ENCODE measurements at regions not wholly inside any gene's neighbourhood (a gene's known extent, or its start where the extent isn't known, plus 50 kb on each side); places are given as distances from the start of the nearest gene placed in this dataset.
"Not testable (repeated sequence)": the region's sequence is repeated elsewhere in the genome, so short reads cannot be mapped to it uniquely, and the experiment has no call there.

- H3K4me1 ChIP-seq (ENCODE audit: low read depth), result no peaks in the 10 kb centered on the region
- no peaks in the 10 kb centered on the region for H3K36me3 ChIP-seq (ENCODE audit: low read depth)
- H3K4me3 ChIP-seq, result no peak overlapping the region
- intact Hi-C loops (cut with DNase I, micrococcal nuclease), result no loop called here
- H3K9me3 ChIP-seq, result no peaks in the 10 kb centered on the region
- DNase-seq, result no peak
- TF ChIP-seq CTCF (IDR thresholded peaks at IDR 0.05), result no peak
- ATAC-seq, result no peak
Observed at GRCh38 chr10:34013235-34013634, 678.8 kb upstream of the NRP1 start.

- ATAC-seq (no peak), DNase-seq (no peak)
- Histone ChIP-seq H3K9me3 (no peaks in the 10 kb centered on the region), H3K36me3 (ENCODE audit: low read depth) (no peaks in the 10 kb centered on the region), H3K4me1 (ENCODE audit: low read depth) (no peaks in the 10 kb centered on the region), H3K4me3 (no peak overlapping the region)
- intact Hi-C loops (cut with DNase I, micrococcal nuclease), result no loop called here
- TF ChIP-seq CTCF (IDR thresholded peaks at IDR 0.05), result no peak
Observed at GRCh38 chr10:34010891-34011290, 676.4 kb upstream of the NRP1 start.

- ATAC-seq; intact Hi-C loops (cut with DNase I, micrococcal nuclease); H3K9me3 ChIP-seq; H3K4me3 ChIP-seq; H3K4me1 ChIP-seq (ENCODE audit: low read depth); H3K36me3 ChIP-seq (ENCODE audit: low read depth); DNase-seq: not testable (repeated sequence)
Observed at GRCh38 chr10:34010228-34010627, 675.8 kb upstream of the NRP1 start.

- Histone ChIP-seq H3K4me3 (no peak overlapping the region), H3K36me3 (ENCODE audit: low read depth) (no peaks in the 10 kb centered on the region), H3K9me3 (no peaks in the 10 kb centered on the region), H3K4me1 (ENCODE audit: low read depth) (no peaks in the 10 kb centered on the region)
- DNase-seq, result no peak
- no peak for TF ChIP-seq CTCF (IDR thresholded peaks at IDR 0.05)
- intact Hi-C loops (cut with DNase I, micrococcal nuclease), result no loop called here
- ATAC-seq, result no peak
Observed at GRCh38 chr10:34008656-34009055, 674.2 kb upstream of the NRP1 start.

GRCh38 chr10:34006471-34006870 lies 672.0 kb upstream of the NRP1 start:
- Histone ChIP-seq H3K36me3 (ENCODE audit: low read depth) (no peaks in the 10 kb centered on the region), H3K4me3 (no peak overlapping the region), H3K4me1 (ENCODE audit: low read depth) (no peaks in the 10 kb centered on the region), H3K9me3 (no peaks in the 10 kb centered on the region)
- ATAC-seq (no peak), DNase-seq (no peak)
- intact Hi-C loops (cut with DNase I, micrococcal nuclease), result no loop called here
- no peak for TF ChIP-seq CTCF (IDR thresholded peaks at IDR 0.05)

- DNase-seq, result no peak
- Histone ChIP-seq H3K4me1 (ENCODE audit: low read depth) (no peaks in the 10 kb centered on the region), H3K9me3 (no peaks in the 10 kb centered on the region), H3K36me3 (ENCODE audit: low read depth) (no peaks in the 10 kb centered on the region), H3K4me3 (no peak overlapping the region)
- no peak for ATAC-seq
- TF ChIP-seq CTCF (IDR thresholded peaks at IDR 0.05), result no peak
- intact Hi-C loops (cut with DNase I, micrococcal nuclease), result no loop called here
Observed at GRCh38 chr10:34003561-34003960, 669.1 kb upstream of the NRP1 start.

All from mucosa of descending colon (tissue), 3 donors.